ENCODE measurements at regions not wholly inside any gene's neighbourhood (a gene's known extent, or its start where the extent isn't known, plus 50 kb on each side); places are given as distances from the start of the nearest gene placed in this dataset.
A peak's percentile ranks its signal among the peaks of the same experiment; 100 is the strongest.

DNA sequence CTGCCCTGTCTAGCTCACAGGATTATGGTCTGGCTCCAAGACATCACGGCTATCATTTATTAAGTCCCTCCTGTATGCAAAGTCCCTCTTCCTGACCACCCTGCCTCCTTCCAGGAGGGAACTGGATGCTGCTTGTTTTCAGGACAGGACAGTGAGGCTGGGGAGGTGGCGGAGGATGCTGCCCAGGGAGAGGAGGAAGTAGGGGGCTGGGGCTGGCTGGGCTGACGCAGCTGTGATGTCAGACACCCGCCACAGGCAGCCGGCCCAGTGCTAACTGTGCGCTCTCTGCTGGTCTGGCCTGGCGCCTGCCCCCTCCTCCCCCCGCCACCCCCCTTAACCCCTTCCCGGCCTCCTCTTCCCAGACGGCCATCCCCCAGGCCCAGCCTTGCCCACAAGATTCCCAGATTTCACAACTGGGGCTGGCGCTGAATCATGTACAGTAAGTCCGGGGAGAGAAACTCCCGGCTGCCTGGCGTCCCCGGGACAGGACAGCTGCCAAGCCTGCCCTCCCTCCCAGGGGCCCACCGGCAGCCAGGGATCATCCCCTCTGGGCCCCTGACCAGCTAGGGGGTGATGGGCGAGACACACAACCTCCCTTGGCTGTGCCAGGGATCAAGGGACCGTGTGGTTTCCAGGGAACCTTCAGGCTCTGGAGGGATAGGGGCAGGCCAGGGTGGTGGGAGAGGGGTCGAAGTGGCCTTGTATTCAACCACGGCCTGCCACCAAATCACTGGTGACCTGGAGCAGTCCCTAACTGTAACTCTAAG lies 118.1 kb downstream of the CEBPB start:
- TF ChIP-seq POLR2A (IDR thresholded peaks at IDR 0.05) (peak in 1 of 2 donors; percentile 74), POLR2AphosphoS5 (IDR thresholded peaks at IDR 0.05; ENCODE audit: insufficient read depth in 1 of 2, low read depth in 1 of 2) (peak in 1 of 2 donors; percentile 85)
- TF ChIP-seq, protein P1, sequence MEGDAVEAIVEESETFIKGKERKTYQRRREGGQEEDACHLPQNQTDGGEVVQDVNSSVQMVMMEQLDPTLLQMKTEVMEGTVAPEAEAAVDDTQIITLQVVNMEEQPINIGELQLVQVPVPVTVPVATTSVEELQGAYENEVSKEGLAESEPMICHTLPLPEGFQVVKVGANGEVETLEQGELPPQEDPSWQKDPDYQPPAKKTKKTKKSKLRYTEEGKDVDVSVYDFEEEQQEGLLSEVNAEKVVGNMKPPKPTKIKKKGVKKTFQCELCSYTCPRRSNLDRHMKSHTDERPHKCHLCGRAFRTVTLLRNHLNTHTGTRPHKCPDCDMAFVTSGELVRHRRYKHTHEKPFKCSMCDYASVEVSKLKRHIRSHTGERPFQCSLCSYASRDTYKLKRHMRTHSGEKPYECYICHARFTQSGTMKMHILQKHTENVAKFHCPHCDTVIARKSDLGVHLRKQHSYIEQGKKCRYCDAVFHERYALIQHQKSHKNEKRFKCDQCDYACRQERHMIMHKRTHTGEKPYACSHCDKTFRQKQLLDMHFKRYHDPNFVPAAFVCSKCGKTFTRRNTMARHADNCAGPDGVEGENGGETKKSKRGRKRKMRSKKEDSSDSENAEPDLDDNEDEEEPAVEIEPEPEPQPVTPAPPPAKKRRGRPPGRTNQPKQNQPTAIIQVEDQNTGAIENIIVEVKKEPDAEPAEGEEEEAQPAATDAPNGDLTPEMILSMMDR (IDR thresholded peaks at IDR 0.05) = peak in 1 of 3 experiments; percentile 20
